Glutamatergic neuron (in vitro differentiated cells): ENCODE measurements at regions not wholly inside any gene's neighbourhood (a gene's known extent, or its start where the extent isn't known, plus 50 kb on each side); places are given as distances from the start of the nearest gene placed in this dataset.
A peak's percentile ranks its signal among the peaks of the same experiment; 100 is the strongest.
"Not testable (repeated sequence)": the region's sequence is repeated elsewhere in the genome, so short reads cannot be mapped to it uniquely, and the experiment has no call there.

ENCODE experiments used
- DNase-seq: peaks from one replicate; pipeline ENCODE4 v3.0.0; 2022
- H3K27ac Mint-ChIP-seq: one replicate; pipeline ENCODE4 v1.8.0; 2020; ENCODE audit warnings: mild to moderate bottlenecking, mixed read lengths, inconsistent platforms; ENCODE audit not compliant: unreplicated experiment
- H3K27me3 Mint-ChIP-seq: one replicate; pipeline ENCODE4 v1.8.0; 2020; ENCODE audit warnings: mild to moderate bottlenecking, moderate library complexity, mixed read lengths, inconsistent platforms; ENCODE audit not compliant: unreplicated experiment
- H3K36me3 Mint-ChIP-seq: one replicate; pipeline ENCODE4 v1.8.0; 2020; ENCODE audit warnings: mild to moderate bottlenecking, mixed read lengths, inconsistent platforms; ENCODE audit not compliant: unreplicated experiment
- H3K4me1 Mint-ChIP-seq: one replicate; pipeline ENCODE4 v1.8.0; 2020; ENCODE audit warnings: mild to moderate bottlenecking, low read depth, mixed read lengths, inconsistent platforms; ENCODE audit not compliant: unreplicated experiment
- H3K4me3 Mint-ChIP-seq: one replicate; pipeline ENCODE4 v1.8.0; 2020; ENCODE audit warnings: mild to moderate bottlenecking, mixed read lengths, inconsistent platforms; ENCODE audit not compliant: unreplicated experiment
- H3K9me3 Mint-ChIP-seq: one replicate; pipeline ENCODE4 v1.8.0; 2020; ENCODE audit warnings: mild to moderate bottlenecking, moderate library complexity, mixed read lengths, inconsistent platforms; ENCODE audit not compliant: unreplicated experiment
- CTCF ChIP-seq: fragments of 200-600 bp; sonication (generic); IDR thresholded peaks from one replicate; pipeline ENCODE4 v1.5.0; 2021; ENCODE audit not compliant: partially characterized antibody, unreplicated experiment

GRCh38 chr13:58698531-58698930, 1067.0 kb downstream of the PCDH17 start:
- Mint-ChIP-seq H3K36me3 (no peaks in the 10 kb centered on the region), H3K4me3 (no peak overlapping the region), H3K4me1 (no peaks in the 10 kb centered on the region), H3K27ac (no peak overlapping the region), H3K27me3 (no peaks in the 10 kb centered on the region), H3K9me3 (no peaks in the 10 kb centered on the region)
- TF ChIP-seq CTCF, result no peak
- no peak for DNase-seq

GRCh38 chr13:58704953-58705352, 1073.4 kb downstream of the PCDH17 start:
- Mint-ChIP-seq H3K4me1 (no peaks in the 10 kb centered on the region), H3K27me3 (no peaks in the 10 kb centered on the region), H3K9me3 (peaks cover 3% of the 10 kb centered on the region), H3K4me3 (no peak overlapping the region), H3K36me3 (peaks cover 11% of the 10 kb centered on the region), H3K27ac (no peak overlapping the region)
- no peak for DNase-seq
- TF ChIP-seq CTCF, result no peak

- peaks cover 4% of the 10 kb centered on the region for H3K4me1 Mint-ChIP-seq
Measured at GRCh38 chr13:58706421-58706820, 1074.9 kb downstream of the PCDH17 start.

GRCh38 chr13:58712191-58712590, 1080.6 kb downstream of the PCDH17 start:
- peaks cover 6% of the 10 kb centered on the region for H3K9me3 Mint-ChIP-seq
- no peak for TF ChIP-seq CTCF
- DNase-seq, result peak; percentile 27
- H3K27me3 Mint-ChIP-seq, result no peaks in the 10 kb centered on the region
- no peak overlapping the region for H3K27ac Mint-ChIP-seq
- peaks cover 20% of the 10 kb centered on the region for H3K36me3 Mint-ChIP-seq
- no peak overlapping the region for H3K4me3 Mint-ChIP-seq
- peaks cover 9% of the 10 kb centered on the region for H3K4me1 Mint-ChIP-seq

More at GRCh38 chr13:58706421-58706820, 1074.9 kb downstream of the PCDH17 start:
- H3K36me3 Mint-ChIP-seq, result peaks cover 20% of the 10 kb centered on the region
- peaks cover 6% of the 10 kb centered on the region for H3K9me3 Mint-ChIP-seq
- no peak for TF ChIP-seq CTCF
- DNase-seq, result no peak
- no peaks in the 10 kb centered on the region for H3K27me3 Mint-ChIP-seq
- no peak overlapping the region for H3K4me3 Mint-ChIP-seq
- H3K27ac Mint-ChIP-seq, result no peak overlapping the region

GRCh38 chr13:58714016-58714415, 1082.5 kb downstream of the PCDH17 start:
- not testable (repeated sequence) for H3K27me3 Mint-ChIP-seq, H3K9me3 Mint-ChIP-seq, DNase-seq, H3K27ac Mint-ChIP-seq, H3K4me3 Mint-ChIP-seq
- H3K4me1 Mint-ChIP-seq, result peaks cover 20% of the 10 kb centered on the region
- peaks cover 14% of the 10 kb centered on the region for H3K36me3 Mint-ChIP-seq

GRCh38 chr13:58721273-58721672, 1089.7 kb downstream of the PCDH17 start:
- peaks cover 14% of the 10 kb centered on the region for H3K4me1 Mint-ChIP-seq
- TF ChIP-seq CTCF, result no peak
- H3K36me3 Mint-ChIP-seq, result no peaks in the 10 kb centered on the region
- H3K27me3 Mint-ChIP-seq, result no peaks in the 10 kb centered on the region
- H3K9me3 Mint-ChIP-seq, result peaks cover 3% of the 10 kb centered on the region
- no peak overlapping the region for H3K4me3 Mint-ChIP-seq
- no peak for DNase-seq
- H3K27ac Mint-ChIP-seq, result no peak overlapping the region
